K562 (cell line): ENCODE measurements at regions not wholly inside any gene's neighbourhood (a gene's known extent, or its start where the extent isn't known, plus 50 kb on each side); places are given as distances from the start of the nearest gene placed in this dataset.

ENCODE experiments used
- ATAC-seq: fragments of 200-7000 bp; cut with Tn5 transposase; 3 replicates; pipeline ENCODE4 v1.9.1; 2020; ENCODE audit warnings: moderate library complexity
- BruUV-seq: library from RNA; stranded (reverse); fragments of 400-500 nt; replicated peaks from 2 replicates; lab custom pipeline; 2021; lab: Mats Ljungman, UMichigan
- CTCF ChIA-PET: fragments of 300-600 bp; formaldehyde crosslinking; extraction: SDS; loops from one replicate; lab custom pipeline; 2021; ENCODE audit warnings: low intra/inter-chr PET ratio; lab: Yijun Ruan, JAX
- POLR2A ChIA-PET: fragments of 300-600, 350-650 bp; sonication (Branson Sonifier 250); formaldehyde crosslinking; extraction: SDS; loops from one replicate; lab custom pipeline; 2021; ENCODE audit warnings: antibody characterized with exemption, inconsistent platforms; lab: Yijun Ruan, JAX
- DNase-seq, 4 experiments: peaks; one replicate each; pipeline versions ENCODE4 v3.0.0 to v3.0.0-alpha.2; 2011 to 2018; ENCODE audit warnings: low spot score in 3 of 4, mixed read lengths in 3 of 4; ENCODE audit errors: extremely low read depth in 1 of 4
- FAIRE-seq: peaks from 2 replicates; lab custom pipeline; 2011; peaks lifted over from hg19 to GRCh38; lab: Jason Lieb, UNC
- H2AFZ ChIP-seq: 2 replicates; pipeline ENCODE4 v1.6.0; 2011; ENCODE audit warnings: low read depth, low read length, control low read depth, inconsistent platforms
- H3K27ac ChIP-seq: fragments of 200-600 bp; 3 replicates; pipeline ENCODE4 v1.8.0; 2011; ENCODE audit warnings: low read depth, mild to moderate bottlenecking, control low read depth, inconsistent platforms, low read length, moderate library complexity, mixed read lengths; ENCODE audit errors: extremely low read depth
- H3K27me3 ChIP-seq, 2 experiments: fragments of 300-600 bp in 1 of 2; 2 replicates in 1 of 2; 3 replicates in 1 of 2; pipeline versions ENCODE4 v1.6.0 to v1.8.0; 2011; ENCODE audit warnings: inconsistent platforms in 2 of 2, low read length in 2 of 2, mild to moderate bottlenecking in 1 of 2, mixed read lengths in 1 of 2, moderate library complexity in 1 of 2; ENCODE audit not compliant: control insufficient read depth in 2 of 2, insufficient read depth in 2 of 2
- H3K36me3 ChIP-seq: fragments of 300-600 bp; 3 replicates; pipeline ENCODE4 v1.8.0; 2011; ENCODE audit warnings: mild to moderate bottlenecking, low read length, inconsistent platforms; ENCODE audit not compliant: control insufficient read depth, insufficient read depth
- H3K4me1 ChIP-seq, 2 experiments: fragments of 200-600 bp in 1 of 2; replicated peaks in 1 of 2; 2 replicates in 1 of 2; 3 replicates in 1 of 2; pipeline versions ENCODE4 v1.5.1 to v1.8.0; 2011; ENCODE audit warnings: inconsistent platforms in 2 of 2, low read length in 2 of 2, mild to moderate bottlenecking in 1 of 2, mixed read lengths in 1 of 2, moderate library complexity in 1 of 2; ENCODE audit not compliant: control insufficient read depth in 2 of 2, insufficient read depth in 2 of 2
- H3K4me2 ChIP-seq: 2 replicates; pipeline ENCODE4 v1.6.1; 2011; ENCODE audit warnings: low read length, control low read depth, inconsistent platforms, mixed read lengths; ENCODE audit not compliant: insufficient read depth
- H3K4me3 ChIP-seq: fragments of 200-600 bp; sonication (generic), shearing (Covaris generic); 2 replicates; pipeline ENCODE4 v1.5.1; 2016; ENCODE audit warnings: control low read depth, inconsistent platforms
- H3K79me2 ChIP-seq: fragments of 200-600 bp; 3 replicates; pipeline ENCODE4 v1.8.0; 2011; ENCODE audit warnings: low read length, inconsistent platforms; ENCODE audit not compliant: control insufficient read depth, insufficient read depth
- H3K9ac ChIP-seq, 2 experiments: 2 replicates each; pipeline versions ENCODE4 v1.6.0 to v1.6.1; 2011; ENCODE audit warnings: low read depth in 2 of 2, low read length in 2 of 2, control low read depth in 1 of 2, inconsistent platforms in 1 of 2, mild to moderate bottlenecking in 1 of 2, mixed read lengths in 1 of 2; ENCODE audit not compliant: insufficient read depth in 1 of 2
- H3K9me1 ChIP-seq: one replicate; pipeline ENCODE4 v1.6.0; 2011; ENCODE audit warnings: inconsistent platforms, mild to moderate bottlenecking, low read length, moderate library complexity; ENCODE audit not compliant: control insufficient read depth, insufficient read depth
- H3K9me3 ChIP-seq: replicated peaks from 2 replicates; pipeline ENCODE4 v1.5.1; 2011; ENCODE audit warnings: low read depth, low read length, inconsistent platforms; ENCODE audit not compliant: control insufficient read depth, insufficient read depth
- H4K20me1 ChIP-seq: replicated peaks from 2 replicates; pipeline ENCODE4 v1.6.1; 2011; ENCODE audit warnings: low read length, inconsistent platforms, mixed read lengths; ENCODE audit not compliant: control insufficient read depth, insufficient read depth
- HES1 ChIP-seq: fragments of 450-650 bp; IDR thresholded peaks from 2 replicates; pipeline ENCODE4 v1.6.1; 2016; ENCODE audit warnings: low read depth, mild to moderate bottlenecking, moderate library complexity
- MLLT1 ChIP-seq, 2 experiments: fragments of 450-650 bp; IDR thresholded peaks; 2 replicates each; pipeline ENCODE4 v1.6.1; 2016
- MLX ChIP-seq, 2 experiments: fragments of 450-650 bp in 1 of 2; sonication (generic) in 1 of 2; formaldehyde crosslinking; conservative IDR thresholded peaks; 2 replicates each; pipeline versions ENCODE4 v1.4.0 to v1.8.1; 2020 to 2022; ENCODE audit warnings: mild to moderate bottlenecking in 1 of 2, missing genetic modification reagents in 1 of 2
- SP1 ChIP-seq: sonication (generic); formaldehyde crosslinking; IDR thresholded peaks from 2 replicates; pipeline ENCODE4 v1.8.1; 2022; ENCODE audit warnings: mild to moderate bottlenecking, missing genetic modification reagents
- WGBS: fragments of 100-300 bp; shearing (Covaris generic); methylation state at CpG from one replicate; pipeline ENCODE4 v1.1.6; 2016; ENCODE audit warnings: low coverage, mixed read lengths; ENCODE audit not compliant: insufficient coverage; ENCODE audit errors: missing lambda C conversion rate; 5-methylcytosine and 5-hydroxymethylcytosine counted together
- in situ Hi-C: fragments of 300-500 bp; cut with MboI; formaldehyde crosslinking; loops from 4 replicates; pipeline ENCODE4 v1.15.0; 2018; ENCODE audit warnings: inconsistent platforms, mixed read lengths
- intact Hi-C: fragments of 100-400 bp; cut with micrococcal nuclease; formaldehyde crosslinking; loops from 2 replicates; pipeline ENCODE4 v1.14.2; 2022
- TF ChIP-seq, protein P1 (sequence below), 2 experiments: fragments of 450-650 bp; formaldehyde crosslinking in 1 of 2; IDR thresholded peaks; 2 replicates each; pipeline versions ENCODE4 v1.4.0 to v1.6.1; 2014 to 2020; ENCODE audit warnings: mild to moderate bottlenecking in 2 of 2, borderline replicate concordance in 1 of 2, low read depth in 1 of 2
- TF ChIP-seq, protein P2 (sequence below): sonication (generic); formaldehyde crosslinking; IDR thresholded peaks from 2 replicates; pipeline ENCODE4 v1.8.0; 2022; ENCODE audit warnings: mild to moderate bottlenecking, missing genetic modification reagents, borderline replicate concordance

DNA sequence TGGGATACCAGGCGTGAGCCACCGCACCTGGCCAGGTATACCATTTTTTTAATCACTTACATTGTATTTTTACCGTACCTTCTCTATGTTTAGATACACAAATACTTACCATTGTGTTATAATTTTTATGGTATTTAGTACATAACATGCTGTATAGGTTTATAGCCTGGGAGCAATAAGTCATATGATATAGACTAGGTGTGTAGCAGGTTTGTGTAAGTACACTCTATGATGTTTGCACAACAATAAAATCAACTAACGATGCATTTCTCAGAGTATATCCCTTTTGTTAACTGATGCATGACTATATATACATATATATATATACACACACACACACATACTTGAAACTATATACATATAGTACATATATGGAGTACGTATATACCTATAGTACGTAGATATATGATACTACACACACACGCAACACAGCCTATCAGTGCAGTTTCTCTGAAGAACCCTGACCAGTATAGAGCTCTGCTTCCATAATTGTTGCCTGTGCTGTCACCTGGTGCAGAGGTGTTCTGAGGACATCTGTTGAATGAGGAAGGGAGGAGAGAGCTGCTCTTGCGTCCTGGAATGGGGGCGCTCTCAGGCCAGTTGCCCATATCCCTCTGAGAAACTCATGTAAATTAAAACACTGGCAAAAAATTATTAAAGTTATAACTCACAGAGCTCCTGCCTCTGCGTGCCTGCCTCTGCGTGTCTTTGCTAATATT, 315.3 kb downstream of the FGFR2 start:
- WGBS = 5% methylated on average over 9 of the region's 11 CpGs
- intact Hi-C loops = no loop called here

More for the DNA sequence above, 315.3 kb downstream of the FGFR2 start:
- H3K4me1 ChIP-seq = no peaks in the 10 kb centered on the region
- no peaks in the 10 kb centered on the region for H4K20me1 ChIP-seq
- H3K4me2 ChIP-seq = no peak overlapping the region
- POLR2A ChIA-PET = no interaction called here
- H3K27me3 ChIP-seq = no peaks in the 10 kb centered on the region
- TF ChIP-seq, protein P1, sequence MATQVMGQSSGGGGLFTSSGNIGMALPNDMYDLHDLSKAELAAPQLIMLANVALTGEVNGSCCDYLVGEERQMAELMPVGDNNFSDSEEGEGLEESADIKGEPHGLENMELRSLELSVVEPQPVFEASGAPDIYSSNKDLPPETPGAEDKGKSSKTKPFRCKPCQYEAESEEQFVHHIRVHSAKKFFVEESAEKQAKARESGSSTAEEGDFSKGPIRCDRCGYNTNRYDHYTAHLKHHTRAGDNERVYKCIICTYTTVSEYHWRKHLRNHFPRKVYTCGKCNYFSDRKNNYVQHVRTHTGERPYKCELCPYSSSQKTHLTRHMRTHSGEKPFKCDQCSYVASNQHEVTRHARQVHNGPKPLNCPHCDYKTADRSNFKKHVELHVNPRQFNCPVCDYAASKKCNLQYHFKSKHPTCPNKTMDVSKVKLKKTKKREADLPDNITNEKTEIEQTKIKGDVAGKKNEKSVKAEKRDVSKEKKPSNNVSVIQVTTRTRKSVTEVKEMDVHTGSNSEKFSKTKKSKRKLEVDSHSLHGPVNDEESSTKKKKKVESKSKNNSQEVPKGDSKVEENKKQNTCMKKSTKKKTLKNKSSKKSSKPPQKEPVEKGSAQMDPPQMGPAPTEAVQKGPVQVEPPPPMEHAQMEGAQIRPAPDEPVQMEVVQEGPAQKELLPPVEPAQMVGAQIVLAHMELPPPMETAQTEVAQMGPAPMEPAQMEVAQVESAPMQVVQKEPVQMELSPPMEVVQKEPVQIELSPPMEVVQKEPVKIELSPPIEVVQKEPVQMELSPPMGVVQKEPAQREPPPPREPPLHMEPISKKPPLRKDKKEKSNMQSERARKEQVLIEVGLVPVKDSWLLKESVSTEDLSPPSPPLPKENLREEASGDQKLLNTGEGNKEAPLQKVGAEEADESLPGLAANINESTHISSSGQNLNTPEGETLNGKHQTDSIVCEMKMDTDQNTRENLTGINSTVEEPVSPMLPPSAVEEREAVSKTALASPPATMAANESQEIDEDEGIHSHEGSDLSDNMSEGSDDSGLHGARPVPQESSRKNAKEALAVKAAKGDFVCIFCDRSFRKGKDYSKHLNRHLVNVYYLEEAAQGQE (IDR thresholded peaks at IDR 0.05; ENCODE audit: borderline replicate concordance) = no peak
- TF ChIP-seq, protein P1 (CRISPR knock-in tag; IDR thresholded peaks at IDR 0.05; ENCODE audit: low read depth) = no peak
- TF ChIP-seq MLLT1 (IDR thresholded peaks at IDR 0.05) = no peak
- TF ChIP-seq, protein P2, sequence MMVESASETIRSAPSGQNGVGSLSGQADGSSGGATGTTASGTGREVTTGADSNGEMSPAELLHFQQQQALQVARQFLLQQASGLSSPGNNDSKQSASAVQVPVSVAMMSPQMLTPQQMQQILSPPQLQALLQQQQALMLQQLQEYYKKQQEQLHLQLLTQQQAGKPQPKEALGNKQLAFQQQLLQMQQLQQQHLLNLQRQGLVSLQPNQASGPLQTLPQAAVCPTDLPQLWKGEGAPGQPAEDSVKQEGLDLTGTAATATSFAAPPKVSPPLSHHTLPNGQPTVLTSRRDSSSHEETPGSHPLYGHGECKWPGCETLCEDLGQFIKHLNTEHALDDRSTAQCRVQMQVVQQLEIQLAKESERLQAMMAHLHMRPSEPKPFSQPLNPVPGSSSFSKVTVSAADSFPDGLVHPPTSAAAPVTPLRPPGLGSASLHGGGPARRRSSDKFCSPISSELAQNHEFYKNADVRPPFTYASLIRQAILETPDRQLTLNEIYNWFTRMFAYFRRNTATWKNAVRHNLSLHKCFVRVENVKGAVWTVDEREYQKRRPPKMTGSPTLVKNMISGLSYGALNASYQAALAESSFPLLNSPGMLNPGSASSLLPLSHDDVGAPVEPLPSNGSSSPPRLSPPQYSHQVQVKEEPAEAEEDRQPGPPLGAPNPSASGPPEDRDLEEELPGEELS (CRISPR knock-in tag) = no peak
- no peak for TF ChIP-seq MLX (CRISPR knock-in tag; conservative IDR thresholded peaks at IDR 0.05)
- TF ChIP-seq SP1 (CRISPR knock-in tag) = no peak
- no peak for TF ChIP-seq HES1
- no peak overlapping the region for H3K4me3 ChIP-seq
- ATAC-seq = no peak
- FAIRE-seq = no peak
- no peaks in the 10 kb centered on the region for H3K9me1 ChIP-seq
- in situ Hi-C loops = no loop called here
- no peak for DNase-seq
- H3K36me3 ChIP-seq = no peaks in the 10 kb centered on the region
- no peaks in the 10 kb centered on the region for H3K79me2 ChIP-seq
- H3K27ac ChIP-seq = no peak overlapping the region
- H3K9ac ChIP-seq = no peak overlapping the region
- no TSS peak for BruUV-seq
- CTCF ChIA-PET = no interaction called here
- no peaks in the 10 kb centered on the region for H3K9me3 ChIP-seq
- H2AFZ ChIP-seq = no peak overlapping the region
